H1 (cell line): ENCODE measurements at regions not wholly inside any gene's neighbourhood (a gene's known extent, or its start where the extent isn't known, plus 50 kb on each side); places are given as distances from the start of the nearest gene placed in this dataset.

Experiments used
- BACH1 ChIP-seq: IDR thresholded peaks from 2 replicates; pipeline ENCODE4 v1.6.1; 2012; ENCODE audit warnings: low read length, improper control_type of control experiment
- CTBP2 ChIP-seq: IDR thresholded peaks from 2 replicates; pipeline ENCODE4 v1.7.0; 2011; ENCODE audit warnings: borderline replicate concordance, mild to moderate bottlenecking, moderate library complexity, mixed read lengths, low read length; ENCODE audit not compliant: insufficient read depth, insufficient read length
- CTCF ChIP-seq, 3 experiments: IDR thresholded peaks; 1 replicate in 2 of 3; 2 replicates in 1 of 3; pipeline versions ENCODE4 v1.5.1 to v1.6.1; 2011; ENCODE audit warnings: low read length in 3 of 3, mild to moderate bottlenecking in 3 of 3, inconsistent platforms in 2 of 3, low read depth in 1 of 3, moderate library complexity in 1 of 3; ENCODE audit not compliant: insufficient read depth in 1 of 3; ENCODE audit errors: control extremely low read depth in 1 of 3
- EP300 ChIP-seq, 2 experiments: IDR thresholded peaks; 1 replicate in 1 of 2; 2 replicates in 1 of 2; pipeline ENCODE4 v1.6.1; 2011 to 2012; ENCODE audit warnings: low read depth in 2 of 2, low read length in 2 of 2, mild to moderate bottlenecking in 2 of 2, borderline replicate concordance in 1 of 2, inconsistent platforms in 1 of 2, moderate library complexity in 1 of 2
- EZH2 ChIP-seq: fragments of 200-600 bp; sonication (generic); IDR thresholded peaks from 2 replicates; pipeline ENCODE4 v1.7.1; 2012; ENCODE audit warnings: low read depth, mild to moderate bottlenecking, moderate library complexity, low read length, inconsistent platforms; ENCODE audit not compliant: severe bottlenecking
- JUN ChIP-seq: IDR thresholded peaks from 2 replicates; pipeline ENCODE4 v1.6.1; 2011; ENCODE audit warnings: low read depth, mild to moderate bottlenecking, improper control_type of control experiment, low read length
- POLR2A ChIP-seq, 2 experiments: IDR thresholded peaks; 1 replicate in 1 of 2; 2 replicates in 1 of 2; pipeline ENCODE4 v1.6.1; 2011; ENCODE audit warnings: low read depth in 2 of 2, low read length in 2 of 2, mild to moderate bottlenecking in 2 of 2; ENCODE audit errors: control extremely low read depth in 1 of 2
- SUZ12 ChIP-seq: fragments of 200-600 bp; sonication (generic); IDR thresholded peaks from 2 replicates; pipeline ENCODE4 v1.6.1; 2012; ENCODE audit warnings: mild to moderate bottlenecking, inconsistent platforms, low read length, moderate library complexity, mixed read lengths
- TF ChIP-seq, protein P1 (sequence below): IDR thresholded peaks from 2 replicates; pipeline ENCODE4 v1.6.1; 2011; ENCODE audit warnings: low read length, improper control_type of control experiment

DNA sequence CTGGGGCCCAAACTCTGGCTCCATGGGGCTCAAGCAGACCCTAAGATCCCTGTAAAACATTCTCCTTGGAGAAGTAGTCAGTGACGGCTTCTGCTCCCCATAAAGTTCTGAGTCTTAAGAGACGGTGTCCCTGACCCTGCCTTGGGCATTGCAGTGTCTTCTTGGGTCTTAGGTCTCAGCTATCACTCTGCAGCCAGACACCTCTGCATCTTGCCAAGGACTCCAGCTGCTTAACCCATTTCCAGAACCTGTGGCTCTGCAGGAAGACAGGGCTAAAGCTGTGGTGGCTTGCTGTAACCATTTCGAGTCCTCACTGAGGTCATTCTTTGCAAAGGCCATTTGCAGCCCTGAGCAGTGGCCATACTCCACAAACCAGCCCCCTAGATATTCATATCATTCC lies 337.1 kb upstream of the ZMIZ1 start:
- no peak for TF ChIP-seq SUZ12
- no peak for TF ChIP-seq POLR2A (IDR thresholded peaks at IDR 0.05; ENCODE audit: control extremely low read depth in 1 of 2, low read depth in 2 of 2, low read length in 2 of 2)
- no peak for TF ChIP-seq EZH2
- no peak for TF ChIP-seq JUN
- TF ChIP-seq, protein P1, sequence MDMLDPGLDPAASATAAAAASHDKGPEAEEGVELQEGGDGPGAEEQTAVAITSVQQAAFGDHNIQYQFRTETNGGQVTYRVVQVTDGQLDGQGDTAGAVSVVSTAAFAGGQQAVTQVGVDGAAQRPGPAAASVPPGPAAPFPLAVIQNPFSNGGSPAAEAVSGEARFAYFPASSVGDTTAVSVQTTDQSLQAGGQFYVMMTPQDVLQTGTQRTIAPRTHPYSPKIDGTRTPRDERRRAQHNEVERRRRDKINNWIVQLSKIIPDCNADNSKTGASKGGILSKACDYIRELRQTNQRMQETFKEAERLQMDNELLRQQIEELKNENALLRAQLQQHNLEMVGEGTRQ: no peak
- TF ChIP-seq EP300 (IDR thresholded peaks at IDR 0.05; ENCODE audit: borderline replicate concordance in 1 of 2, low read depth in 2 of 2, low read length in 2 of 2): no peak
- TF ChIP-seq CTCF (IDR thresholded peaks at IDR 0.05; ENCODE audit: control extremely low read depth in 1 of 3, insufficient read depth in 1 of 3, low read depth in 1 of 3, low read length in 3 of 3): no peak
- no peak for TF ChIP-seq BACH1
- no peak for TF ChIP-seq CTBP2
